Right lung (tissue), 2 donors: ENCODE measurements at regions not wholly inside any gene's neighbourhood (a gene's known extent, or its start where the extent isn't known, plus 50 kb on each side); places are given as distances from the start of the nearest gene placed in this dataset.

Experiments
- DNase-seq, 2 donors: peaks; one replicate each; pipeline ENCODE4 v3.0.0-alpha.2; 2013

DNA sequence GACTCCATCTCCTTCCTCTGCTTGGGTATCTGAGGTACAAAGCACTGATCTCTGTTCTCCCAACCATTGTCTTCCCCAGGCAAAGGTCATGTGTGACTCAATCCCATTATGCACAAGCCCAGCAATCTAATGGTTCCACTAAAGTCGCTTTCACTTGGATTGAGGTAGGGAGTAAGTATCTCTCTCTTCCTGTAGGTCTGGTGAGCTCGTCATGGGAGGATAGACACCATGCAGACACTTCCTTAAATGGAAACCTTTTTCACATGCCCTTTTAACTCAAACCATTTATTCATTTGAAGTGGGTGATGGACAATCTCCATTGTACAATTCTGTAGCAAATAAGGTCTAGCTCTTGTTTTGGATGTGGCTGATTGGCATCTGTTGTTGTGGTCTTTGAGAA, 245.2 kb upstream of the CLNK start:
- no peak for DNase-seq

DNA sequence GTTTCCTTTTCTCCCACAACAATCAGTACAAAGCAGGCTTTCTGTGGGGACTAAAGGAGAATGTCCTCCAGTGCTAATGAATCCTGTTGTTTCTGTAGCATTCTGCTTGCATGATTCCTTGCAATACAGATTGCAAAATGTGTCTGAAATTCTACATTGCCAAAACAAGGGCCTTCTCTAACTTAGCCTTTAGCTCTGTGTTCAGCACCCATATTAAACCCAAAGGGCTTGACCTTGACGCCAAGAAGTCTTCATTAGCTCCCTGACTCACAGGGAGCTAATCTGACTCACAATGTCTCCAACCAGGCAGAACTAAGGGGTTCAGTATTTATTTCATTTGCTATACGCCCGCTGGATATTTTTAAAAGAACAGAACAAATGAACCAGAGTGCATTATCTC, 241.4 kb upstream of the CLNK start:
- DNase-seq, result no peak

DNA sequence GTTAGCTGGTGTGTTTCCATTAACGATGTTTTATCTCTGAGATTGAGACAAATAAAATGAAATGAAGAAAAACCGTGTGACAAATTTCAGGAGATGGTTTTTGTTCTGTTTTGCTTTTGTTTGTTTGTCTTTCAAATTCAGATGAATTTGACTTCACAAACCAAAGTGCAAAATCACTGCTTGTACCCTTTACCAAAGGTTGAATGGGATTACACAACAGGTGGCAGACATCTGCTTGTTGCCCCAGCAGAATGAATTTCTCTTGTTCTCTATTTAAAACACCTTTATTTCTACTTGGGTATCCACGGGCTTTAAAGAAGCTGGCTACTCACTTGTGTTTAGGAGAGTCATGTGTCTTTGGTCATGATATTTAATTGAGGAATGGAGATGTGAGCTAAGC, 239.7 kb upstream of the CLNK start:
- DNase-seq, result no peak

DNA sequence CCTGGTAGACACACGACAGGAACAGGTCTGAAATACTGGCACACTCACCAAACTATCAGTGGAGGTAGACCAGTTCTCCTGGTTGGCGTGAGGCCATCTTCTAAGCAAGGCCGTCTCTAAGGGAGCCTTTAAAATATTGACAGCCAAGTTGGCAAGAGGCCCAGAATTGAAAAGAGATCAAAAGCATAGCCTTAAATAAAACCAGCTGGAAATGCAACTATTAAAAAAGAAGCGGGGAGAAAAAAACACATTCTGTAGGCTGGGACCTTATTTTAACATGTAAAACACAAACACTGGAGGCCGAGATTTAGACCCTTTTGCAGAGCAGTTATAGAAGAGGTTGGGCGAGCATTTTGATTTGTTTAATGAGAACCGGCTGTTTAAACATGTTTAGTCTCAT, 233.0 kb upstream of the CLNK start:
- peak; percentile 40 to 58 for DNase-seq

DNA sequence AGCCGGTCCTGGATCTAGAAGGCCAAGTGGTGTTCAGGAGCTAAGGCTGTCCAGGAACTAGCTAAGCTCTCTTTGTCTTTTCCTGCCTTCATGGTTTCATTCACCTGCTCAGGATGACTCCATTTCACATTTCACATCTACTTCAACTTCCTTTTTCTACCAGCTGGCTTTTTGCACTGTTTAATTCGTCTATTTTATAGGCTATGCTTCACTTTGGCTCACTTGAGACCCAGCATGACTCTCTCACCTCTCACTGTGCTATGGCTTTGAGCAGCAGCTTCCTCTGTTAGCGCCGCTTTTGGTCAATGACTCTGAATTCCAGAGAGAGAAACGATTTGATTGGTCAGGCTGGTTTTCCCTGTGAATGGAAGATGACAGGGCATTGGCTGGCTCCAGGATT, 213.5 kb upstream of the CLNK start:
- no peak for DNase-seq

DNA sequence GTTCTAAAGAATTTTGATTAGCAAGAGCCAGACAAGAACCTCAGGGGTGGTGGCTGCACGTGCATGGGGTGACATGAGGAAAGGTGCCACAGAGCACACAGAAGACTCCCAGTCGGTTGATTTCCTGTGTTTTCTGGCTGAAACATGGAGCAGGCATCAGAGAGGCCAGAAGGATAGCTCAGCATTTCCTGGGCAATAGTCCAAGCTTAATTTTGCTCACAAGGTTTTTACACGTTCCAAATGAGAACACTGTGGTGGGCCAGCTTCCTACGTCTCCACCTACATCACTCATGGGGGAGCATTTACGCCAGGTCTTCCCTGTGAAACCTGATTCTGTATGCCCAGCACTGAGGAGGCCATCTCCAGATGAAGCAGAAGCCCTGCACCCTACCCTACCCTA, 212.5 kb upstream of the CLNK start:
- DNase-seq, result no peak

DNA sequence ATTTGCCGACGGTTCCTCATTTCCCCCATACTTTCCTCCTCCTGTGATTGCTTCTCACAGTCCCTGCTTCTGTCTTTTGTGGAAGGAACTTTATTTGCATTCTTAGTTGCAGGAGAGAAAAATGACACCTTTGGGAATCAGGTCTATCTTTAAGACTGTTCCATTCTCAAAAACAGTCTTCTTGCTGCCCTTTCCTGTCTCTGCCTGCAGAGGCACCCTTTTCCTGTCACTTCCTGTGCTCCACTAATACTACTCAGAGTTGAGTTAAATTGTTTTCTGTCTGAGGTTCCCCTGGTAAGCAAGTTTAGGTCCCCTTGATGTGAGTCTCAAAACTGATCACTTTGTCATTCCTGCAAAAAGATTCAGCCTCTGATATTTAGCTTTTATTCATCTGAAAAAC, 208.8 kb upstream of the CLNK start:
- no peak for DNase-seq

DNA sequence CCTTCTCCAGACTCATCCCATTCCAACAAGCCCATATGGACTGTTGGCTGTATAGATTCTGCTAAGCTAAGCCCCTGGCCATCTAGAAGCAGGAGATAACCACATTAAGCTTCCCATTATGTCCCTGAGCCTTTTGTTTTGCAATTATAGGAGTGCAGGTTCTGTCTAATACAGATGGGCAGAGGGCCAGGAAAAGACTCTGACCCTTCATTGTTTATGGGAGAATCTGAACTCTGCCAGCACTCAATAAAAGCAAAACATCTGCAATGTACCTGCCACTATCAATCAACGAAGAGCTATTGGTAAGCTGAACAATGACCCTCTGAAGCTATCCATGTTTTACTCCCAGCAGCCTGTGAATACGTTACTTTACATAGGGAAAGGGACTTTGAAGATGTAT, 207.3 kb upstream of the CLNK start:
- DNase-seq, result no peak

DNA sequence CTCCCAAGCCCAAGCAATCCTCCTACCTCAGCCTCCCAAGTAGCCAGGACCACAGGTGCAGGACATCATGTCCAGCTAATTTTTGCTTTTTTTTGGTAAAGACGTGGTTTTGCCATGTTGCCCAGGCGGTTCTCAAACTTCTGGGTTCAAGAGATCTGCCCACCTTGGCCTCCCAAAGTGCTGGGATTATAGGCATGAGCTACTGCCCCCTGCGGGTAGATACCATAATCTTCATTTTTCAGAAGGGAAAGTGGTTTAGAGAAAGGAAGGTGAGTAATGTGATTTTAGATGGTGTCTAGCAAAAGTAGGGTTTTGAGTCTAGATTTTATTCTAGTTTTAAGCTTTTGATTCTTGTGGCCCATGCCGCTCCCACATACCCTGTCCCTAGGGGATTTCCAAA, 205.3 kb upstream of the CLNK start:
- DNase-seq, result no peak

DNA sequence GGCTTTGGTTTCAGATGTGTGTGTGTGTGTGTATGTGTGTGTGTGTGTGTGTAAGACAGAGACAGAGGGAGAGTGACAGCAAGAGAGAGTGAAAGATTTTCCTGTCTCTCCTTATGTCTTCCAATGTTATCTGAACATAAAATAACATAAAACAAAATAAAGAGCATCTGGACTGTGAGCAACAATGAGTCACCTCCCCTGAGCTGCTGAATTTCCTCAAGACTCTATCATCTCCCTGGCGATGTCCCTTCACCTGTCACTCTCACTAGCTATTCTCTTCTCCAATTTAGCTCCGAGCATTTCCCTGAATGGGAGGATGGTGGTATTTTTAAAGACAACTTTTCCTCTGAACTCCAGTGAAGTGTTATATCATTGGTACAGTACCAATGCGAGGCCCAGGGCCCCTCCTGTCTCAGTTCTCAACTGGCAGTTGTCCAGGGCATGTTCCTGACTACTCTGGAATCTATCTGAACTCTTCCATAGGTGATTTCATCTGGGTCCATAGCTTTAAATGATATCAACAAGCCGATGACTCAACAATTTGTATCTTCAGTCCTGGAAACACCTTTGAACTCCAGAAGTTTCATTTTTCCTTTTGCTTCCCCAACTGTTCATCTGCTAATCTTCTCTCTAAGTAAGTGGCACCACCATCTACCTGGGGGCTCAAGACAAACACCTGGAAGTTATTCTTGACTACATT, 195.0 kb upstream of the CLNK start:
- DNase-seq, result no peak

DNA sequence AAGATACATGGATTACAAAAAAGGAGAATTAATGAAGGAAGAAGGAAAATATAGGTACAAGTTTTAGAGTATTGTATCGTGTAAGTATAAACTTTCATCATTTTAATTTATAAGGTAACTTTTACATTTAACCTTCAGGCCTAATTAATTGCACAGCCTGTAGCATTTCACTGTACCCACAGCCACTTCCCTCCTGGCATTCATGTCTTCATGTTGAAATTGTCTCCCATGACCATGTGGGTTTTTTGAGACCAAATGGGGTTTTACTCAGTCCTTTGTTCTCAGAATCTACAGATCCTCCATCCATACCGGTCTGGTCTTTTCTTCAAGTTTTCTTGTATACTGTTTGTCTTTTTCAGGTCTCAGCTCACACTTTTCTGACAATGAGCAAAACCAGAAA, 194.3 kb upstream of the CLNK start:
- no peak for DNase-seq

DNA sequence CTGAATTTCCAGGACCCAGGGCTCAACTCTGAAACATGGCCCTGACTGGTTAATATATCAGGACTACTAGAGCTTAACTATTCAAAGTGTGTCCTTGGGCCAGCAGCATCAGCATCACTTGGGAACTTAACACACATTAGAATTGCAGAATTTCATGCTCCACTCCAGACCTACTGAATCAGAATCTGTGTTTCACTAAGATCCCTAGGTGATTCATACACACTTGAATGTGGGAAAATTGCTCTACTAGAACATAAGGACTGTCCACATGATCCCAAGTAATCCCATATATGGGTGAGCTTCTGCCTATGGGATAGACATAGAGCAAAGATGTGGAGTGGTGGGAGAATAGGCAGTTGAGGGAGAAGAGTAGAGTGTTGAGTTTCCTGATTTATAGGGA, 192.5 kb upstream of the CLNK start:
- DNase-seq, result no peak

DNA sequence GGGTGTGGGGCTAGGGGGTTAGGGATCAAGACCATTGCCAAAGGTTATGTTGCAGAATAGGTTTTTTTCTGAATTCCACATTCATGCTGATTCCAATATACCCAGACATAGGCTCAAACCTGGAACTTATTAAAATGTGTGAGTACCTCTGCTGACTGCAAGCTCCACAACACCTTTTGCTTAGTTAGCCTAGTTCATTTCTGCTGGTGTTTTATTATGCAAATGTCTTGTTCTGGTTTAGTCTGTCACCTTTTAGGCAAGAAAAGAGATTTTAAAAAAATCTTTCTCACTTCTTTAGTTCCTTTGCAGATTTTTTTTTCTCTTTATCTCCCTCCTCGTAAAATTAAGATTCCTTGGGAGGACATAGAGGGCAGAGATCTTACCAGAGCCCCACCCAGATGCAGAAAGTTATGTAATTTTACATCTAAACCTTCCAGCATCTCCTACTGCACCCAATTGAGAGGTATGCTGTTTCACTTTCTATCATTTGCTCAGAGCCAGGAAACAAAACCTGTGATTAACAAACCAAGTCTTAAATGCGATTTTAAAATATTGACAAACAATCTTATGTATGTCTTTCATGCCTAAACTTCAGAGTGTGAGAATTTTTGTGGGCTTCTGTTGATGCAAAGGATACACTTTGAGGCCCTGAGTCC, 190.7 kb upstream of the CLNK start:
- no peak for DNase-seq

DNA sequence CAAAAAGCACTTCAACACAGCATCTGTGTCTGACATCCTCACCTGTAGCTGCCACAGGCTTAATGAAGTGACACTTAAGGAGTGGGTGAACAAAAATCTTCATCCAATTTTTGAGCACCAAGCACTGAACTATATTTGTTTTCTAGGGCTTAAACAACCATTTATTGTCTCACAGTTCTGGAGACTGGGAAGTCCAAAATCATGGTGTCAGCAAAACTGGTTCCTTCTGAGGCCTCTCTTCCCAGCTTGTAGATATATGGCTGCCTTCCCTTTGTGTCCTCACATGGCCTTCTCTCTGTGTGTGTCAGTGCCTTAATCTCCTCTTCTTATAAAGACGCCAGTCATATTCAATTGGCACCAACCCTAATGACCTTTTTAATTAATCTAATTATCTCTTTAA, 189.2 kb upstream of the CLNK start:
- DNase-seq, result no peak

DNA sequence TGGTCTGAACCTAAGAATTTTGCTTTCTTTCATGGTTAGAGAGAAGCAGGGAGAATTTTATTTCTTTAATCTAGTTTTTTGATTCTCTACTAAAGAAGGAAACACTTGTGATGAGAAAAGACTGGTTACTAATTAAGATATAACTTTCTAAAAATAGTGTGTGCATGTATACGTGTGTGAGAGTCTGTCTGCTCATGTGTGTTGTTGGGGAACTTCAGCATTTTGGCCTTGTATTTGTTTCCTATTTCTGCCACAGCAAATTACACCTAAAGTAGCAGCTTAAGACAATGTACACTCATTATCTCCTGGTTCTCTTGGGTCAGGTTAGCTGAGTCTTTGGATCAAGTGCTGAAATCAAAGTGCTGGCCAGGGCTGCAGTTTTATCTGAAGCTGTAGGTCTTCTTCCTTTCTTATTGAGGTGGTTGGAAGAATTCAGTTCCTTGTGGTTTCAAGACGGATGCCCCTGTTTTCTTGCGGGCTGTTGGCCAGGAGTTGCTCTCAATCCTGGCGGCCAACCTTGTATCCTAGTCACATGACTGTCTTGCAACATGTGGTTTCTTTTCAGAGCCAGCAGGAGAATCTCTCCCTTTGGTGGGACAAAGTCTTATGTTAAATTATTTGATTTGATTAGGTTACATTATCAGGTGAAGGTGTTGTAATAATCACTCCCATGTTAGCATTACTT, 188.4 kb upstream of the CLNK start:
- no peak for DNase-seq

DNA sequence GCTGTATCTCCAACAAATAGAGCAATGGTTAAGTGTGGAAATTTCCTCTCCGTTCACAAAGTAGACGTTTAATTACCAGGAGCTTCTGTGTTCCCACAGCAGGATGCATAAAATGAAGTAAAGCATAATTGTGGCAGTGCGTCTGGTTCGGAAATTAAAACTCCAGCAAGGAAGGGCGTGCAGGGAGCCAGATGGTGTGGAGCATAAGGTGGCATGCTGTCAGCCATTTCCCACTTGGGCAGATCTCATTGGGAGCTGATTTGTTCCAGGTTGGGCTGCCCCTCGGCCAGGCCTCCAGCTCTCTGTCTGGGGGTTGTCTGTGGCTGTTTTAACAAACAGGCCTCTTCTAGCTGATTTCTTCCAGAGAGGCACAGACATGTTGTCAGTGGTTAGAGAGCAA, 182.1 kb upstream of the CLNK start:
- DNase-seq, result no peak

DNA sequence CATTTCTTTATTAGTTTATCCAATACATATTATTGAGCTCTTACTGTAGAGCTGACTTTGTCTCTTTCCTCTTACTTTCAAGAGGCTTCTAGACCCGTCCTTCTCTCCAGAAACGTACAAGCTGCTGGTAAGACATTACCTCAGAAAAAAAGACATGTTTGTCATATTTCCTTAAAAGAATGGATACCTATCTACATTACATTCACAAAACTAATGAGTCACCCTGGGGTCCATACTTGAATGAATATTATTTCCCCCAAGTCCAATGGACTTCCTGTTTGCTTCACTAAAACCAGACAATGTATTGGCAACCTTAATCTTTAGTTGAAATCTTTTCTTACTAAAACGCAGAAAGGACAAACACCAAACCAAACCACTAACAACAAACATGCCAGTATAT, 176.5 kb upstream of the CLNK start:
- no peak for DNase-seq

DNA sequence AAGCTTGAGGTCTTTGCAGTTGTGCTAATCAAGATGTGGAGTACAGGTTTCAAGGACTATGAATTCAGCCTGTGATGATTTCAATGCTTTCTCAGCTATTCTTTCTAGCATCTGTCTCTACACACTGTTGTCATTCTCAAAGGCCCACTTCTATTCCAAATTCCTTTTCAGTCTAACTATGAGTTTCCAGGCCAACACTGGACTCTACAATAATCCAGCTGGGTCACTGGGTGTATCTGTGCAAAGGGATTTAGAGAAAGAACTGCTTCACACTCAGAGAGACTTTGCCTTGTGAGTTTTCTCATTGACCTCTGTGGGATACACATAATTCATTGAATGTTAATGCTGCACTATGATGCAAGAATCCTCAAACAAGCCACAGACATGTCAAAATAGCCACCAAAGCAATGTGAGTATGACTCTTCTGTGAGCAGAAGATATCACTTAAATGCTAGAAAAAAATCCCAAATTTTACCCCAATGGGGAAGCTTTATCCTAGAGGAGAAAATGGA, 171.8 kb upstream of the CLNK start:
- no peak for DNase-seq

DNA sequence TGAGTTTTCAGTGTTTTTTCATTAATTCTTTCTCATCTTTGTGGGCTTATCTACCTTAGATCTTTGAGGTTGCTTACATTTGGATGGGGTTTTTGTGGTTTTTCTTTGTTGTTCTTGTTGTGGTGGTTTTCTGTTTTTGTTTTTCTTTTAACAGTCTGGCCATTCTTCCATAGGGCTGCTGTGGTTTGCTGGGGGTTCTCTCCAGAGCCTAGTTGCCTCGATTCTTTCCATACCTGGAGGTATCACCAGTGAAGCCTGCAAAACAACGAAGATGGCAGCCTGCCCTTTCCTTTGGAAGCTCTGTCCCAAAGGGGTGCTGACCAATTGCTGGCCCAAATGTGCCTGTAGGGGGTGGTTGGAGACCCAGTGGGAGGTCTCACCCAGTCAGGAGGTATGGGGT, 168.6 kb upstream of the CLNK start:
- no peak for DNase-seq

DNA sequence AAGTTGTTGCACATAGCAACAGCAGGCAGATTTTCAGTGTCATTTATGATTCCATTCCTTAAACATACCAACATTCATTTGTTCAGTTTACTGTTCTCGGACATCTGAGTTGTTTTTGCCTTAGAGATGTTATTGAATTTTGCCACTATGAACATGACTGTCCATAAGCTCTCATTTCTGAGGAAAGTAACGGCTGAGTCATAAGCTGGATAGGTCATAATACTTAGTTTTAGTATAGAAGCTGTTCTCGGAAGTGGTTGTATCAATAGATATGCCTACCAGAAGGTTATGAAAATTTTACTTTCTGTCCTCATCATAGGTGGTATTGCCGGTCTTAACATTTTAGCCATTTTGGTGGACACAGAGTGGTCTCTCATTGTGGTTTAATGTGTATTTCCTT, 157.1 kb upstream of the CLNK start:
- DNase-seq, result no peak

DNA sequence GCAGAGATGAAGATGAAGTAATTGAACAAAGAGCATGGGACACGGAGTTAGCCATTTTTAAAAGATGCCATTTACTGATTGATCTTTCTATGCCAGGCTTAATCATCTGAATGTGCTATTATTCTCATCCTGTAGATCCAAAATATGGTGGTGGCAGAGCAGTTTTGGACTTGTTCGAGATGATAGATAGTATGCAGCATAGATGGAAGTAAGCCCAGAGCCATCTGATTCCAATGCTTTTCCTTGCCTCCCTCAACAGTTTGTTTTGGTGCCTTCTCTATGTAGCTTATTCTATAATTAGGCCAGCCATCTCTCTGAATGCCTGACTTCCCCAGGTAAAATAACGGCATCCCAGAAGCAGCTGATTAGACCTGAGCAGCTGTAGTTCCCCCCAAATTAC, 152.6 kb upstream of the CLNK start:
- no peak for DNase-seq

DNA sequence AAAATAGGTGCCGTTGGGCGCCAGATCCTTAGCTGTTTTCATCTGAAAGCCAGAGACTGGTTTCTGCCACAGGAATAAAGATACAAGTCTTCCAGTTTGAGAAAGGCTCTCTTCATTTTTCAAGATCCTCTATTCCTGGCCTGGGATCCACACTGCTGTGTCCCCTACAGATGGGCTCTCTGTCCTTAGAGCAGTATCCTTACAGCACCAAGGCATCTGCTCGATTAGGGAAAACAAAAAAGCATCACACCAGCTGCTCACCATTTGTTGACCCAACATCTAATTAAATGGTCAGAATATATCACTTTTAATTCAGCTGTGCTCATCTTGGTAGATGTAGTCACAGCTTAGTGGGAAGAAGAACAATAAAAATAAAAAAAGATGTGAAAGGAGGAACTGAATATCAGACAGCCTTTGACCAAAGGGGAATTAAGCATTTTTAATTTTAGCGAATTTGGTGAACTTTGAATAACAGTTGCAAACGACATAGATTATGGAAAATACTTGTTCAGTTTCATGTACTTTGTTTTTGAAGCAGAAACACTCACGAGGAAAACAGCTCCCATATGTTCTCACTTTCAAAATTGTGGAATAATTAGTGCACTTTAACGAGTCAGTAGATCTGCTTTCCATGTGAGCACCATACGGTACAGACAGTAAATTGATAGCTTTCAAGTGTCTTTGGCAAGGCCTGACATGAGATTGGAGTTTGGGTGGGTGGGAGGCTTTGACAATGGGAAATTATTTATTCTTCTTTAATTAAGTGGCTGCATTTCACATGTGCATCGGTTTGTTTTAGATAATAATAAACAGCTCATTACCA, 148.4 kb upstream of the CLNK start:
- DNase-seq, result no peak
